HG02973 (cell line): ENCODE measurements at regions not wholly inside any gene's neighbourhood (a gene's known extent, or its start where the extent isn't known, plus 50 kb on each side); places are given as distances from the start of the nearest gene placed in this dataset.
"Not testable (repeated sequence)": the region's sequence is repeated elsewhere in the genome, so short reads cannot be mapped to it uniquely, and the experiment has no call there.

Experiments
- ATAC-seq: cut with Tn5 transposase; IDR thresholded peaks from one replicate; pipeline ENCODE4 v1.9.1; 2021; ENCODE audit warnings: moderate library complexity; ENCODE audit not compliant: unreplicated experiment

- ATAC-seq: no peak
Observed at GRCh38 chr4:132076829-132077228, 1072.3 kb upstream of the PCDH10 start.

GRCh38 chr4:132085105-132085504 lies 1064.0 kb upstream of the PCDH10 start:
- ATAC-seq: no peak

GRCh38 chr4:132094017-132094416 lies 1055.1 kb upstream of the PCDH10 start:
- ATAC-seq: no peak

- no peak for ATAC-seq
Observed at GRCh38 chr4:132097041-132097440, 1052.1 kb upstream of the PCDH10 start.

GRCh38 chr4:132101526-132101925 lies 1047.6 kb upstream of the PCDH10 start:
- ATAC-seq: no peak

- ATAC-seq: no peak
Observed at GRCh38 chr4:132108784-132109183, 1040.3 kb upstream of the PCDH10 start.

GRCh38 chr4:132114885-132115284 lies 1034.2 kb upstream of the PCDH10 start:
- no peak for ATAC-seq

GRCh38 chr4:132122741-132123140 lies 1026.4 kb upstream of the PCDH10 start:
- ATAC-seq: not testable (repeated sequence)

- ATAC-seq: no peak
Observed at GRCh38 chr4:132123870-132124623, 1025.0 kb upstream of the PCDH10 start.

GRCh38 chr4:132124624-132124974 lies 1024.5 kb upstream of the PCDH10 start:
- ATAC-seq: no peak

GRCh38 chr4:132125131-132125530 lies 1024.0 kb upstream of the PCDH10 start:
- ATAC-seq: no peak

- no peak for ATAC-seq
Observed at GRCh38 chr4:132132433-132132832, 1016.7 kb upstream of the PCDH10 start.

- no peak for ATAC-seq
Observed at GRCh38 chr4:132169660-132170059, 979.4 kb upstream of the PCDH10 start.

- ATAC-seq: no peak
Observed at GRCh38 chr4:132180020-132180427, 969.1 kb upstream of the PCDH10 start.

GRCh38 chr4:132195176-132195575 lies 953.9 kb upstream of the PCDH10 start:
- ATAC-seq: no peak

GRCh38 chr4:132203618-132204017 lies 945.5 kb upstream of the PCDH10 start:
- ATAC-seq: no peak

- ATAC-seq: no peak
Observed at GRCh38 chr4:132214519-132214918, 934.6 kb upstream of the PCDH10 start.

GRCh38 chr4:132218406-132218805 lies 930.7 kb upstream of the PCDH10 start:
- no peak for ATAC-seq

- ATAC-seq: no peak
Observed at GRCh38 chr4:132227151-132227856, 921.8 kb upstream of the PCDH10 start.

- not testable (repeated sequence) for ATAC-seq
Observed at GRCh38 chr4:132227857-132228165, 921.3 kb upstream of the PCDH10 start.

GRCh38 chr4:132228676-132229075 lies 920.4 kb upstream of the PCDH10 start:
- no peak for ATAC-seq

- ATAC-seq: no peak
Observed at GRCh38 chr4:132230025-132230424, 919.1 kb upstream of the PCDH10 start.

GRCh38 chr4:132238697-132239096 lies 910.4 kb upstream of the PCDH10 start:
- no peak for ATAC-seq
